Prostate gland (tissue), 2 donors: ENCODE measurements at regions not wholly inside any gene's neighbourhood (a gene's known extent, or its start where the extent isn't known, plus 50 kb on each side); places are given as distances from the start of the nearest gene placed in this dataset.

Experiments
- CTCF ChIP-seq, 4 experiments: fragments of 200-600 bp in 2 of 4; fragments of 450-650 bp in 2 of 4; sonication (generic) in 2 of 4; IDR thresholded peaks; 1 replicate in 3 of 4; 2 replicates in 1 of 4; pipeline ENCODE4 v1.5.1; 2016 to 2019; ENCODE audit warnings: antibody characterized with exemption in 4 of 4, mild to moderate bottlenecking in 2 of 4, moderate library complexity in 2 of 4
- POLR2A ChIP-seq: fragments of 450-650 bp; IDR thresholded peaks from one replicate; pipeline ENCODE4 v1.6.1; 2016; ENCODE audit warnings: antibody characterized with exemption, mild to moderate bottlenecking

DNA sequence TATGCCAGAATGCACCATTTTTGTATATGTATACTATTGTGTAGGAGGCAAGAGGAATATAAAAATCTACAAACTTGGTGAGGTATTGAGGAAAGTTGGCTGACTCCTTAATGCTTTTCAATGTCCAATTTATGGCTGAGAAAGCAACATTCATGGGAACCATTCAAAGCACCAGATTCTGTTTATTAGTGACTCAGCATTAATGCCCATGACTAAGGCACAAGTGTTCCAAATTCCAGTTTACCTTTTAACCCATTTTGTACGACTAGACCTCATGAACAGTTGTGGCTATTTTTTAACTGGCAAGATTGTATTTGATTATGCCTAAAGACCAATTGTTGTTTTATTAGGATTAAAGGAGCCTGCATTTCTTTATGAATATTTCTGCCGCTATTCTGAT is 375.4 kb upstream of the ATP2B1 start:
- TF ChIP-seq CTCF (IDR thresholded peaks at IDR 0.05) (no peak), POLR2A (no peak)
